ENCODE measurements at regions not wholly inside any gene's neighbourhood (a gene's known extent, or its start where the extent isn't known, plus 50 kb on each side); places are given as distances from the start of the nearest gene placed in this dataset.

DNA sequence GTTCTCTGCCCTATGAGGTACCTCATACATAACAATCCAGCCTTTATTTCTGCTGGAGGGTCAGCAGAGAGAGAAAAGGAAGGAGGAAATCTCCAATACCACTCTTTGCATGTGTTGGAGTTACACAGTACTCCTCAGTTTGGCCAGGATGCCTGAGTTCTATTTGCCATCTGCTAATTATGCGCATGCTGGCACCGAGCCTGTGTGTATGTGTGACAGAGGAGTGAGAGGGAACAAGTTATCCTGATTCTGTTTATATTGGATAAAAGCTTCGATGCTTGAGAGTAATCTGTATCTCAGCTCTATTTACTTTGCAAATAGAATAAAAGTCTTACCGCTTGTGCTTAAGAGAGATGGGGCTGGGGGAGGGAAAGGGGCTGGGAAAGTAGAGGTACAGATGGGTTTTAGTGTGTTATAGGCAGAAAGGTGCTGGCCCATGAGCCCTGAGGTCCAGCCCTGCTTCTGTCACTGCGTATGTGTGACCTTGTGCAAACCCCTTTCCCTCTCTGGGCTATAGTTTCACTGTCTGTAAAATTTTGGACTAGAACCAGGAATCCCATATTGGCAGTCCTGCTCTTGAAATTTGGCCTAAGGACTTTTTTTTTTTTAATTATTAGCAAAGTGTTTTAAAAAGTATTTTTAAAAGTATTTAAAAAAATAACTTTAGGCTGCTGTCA, 54.5 kb upstream of the PLXNA2 start:
- no peak for DNase-seq (ENCODE audit: low spot score)

DNA sequence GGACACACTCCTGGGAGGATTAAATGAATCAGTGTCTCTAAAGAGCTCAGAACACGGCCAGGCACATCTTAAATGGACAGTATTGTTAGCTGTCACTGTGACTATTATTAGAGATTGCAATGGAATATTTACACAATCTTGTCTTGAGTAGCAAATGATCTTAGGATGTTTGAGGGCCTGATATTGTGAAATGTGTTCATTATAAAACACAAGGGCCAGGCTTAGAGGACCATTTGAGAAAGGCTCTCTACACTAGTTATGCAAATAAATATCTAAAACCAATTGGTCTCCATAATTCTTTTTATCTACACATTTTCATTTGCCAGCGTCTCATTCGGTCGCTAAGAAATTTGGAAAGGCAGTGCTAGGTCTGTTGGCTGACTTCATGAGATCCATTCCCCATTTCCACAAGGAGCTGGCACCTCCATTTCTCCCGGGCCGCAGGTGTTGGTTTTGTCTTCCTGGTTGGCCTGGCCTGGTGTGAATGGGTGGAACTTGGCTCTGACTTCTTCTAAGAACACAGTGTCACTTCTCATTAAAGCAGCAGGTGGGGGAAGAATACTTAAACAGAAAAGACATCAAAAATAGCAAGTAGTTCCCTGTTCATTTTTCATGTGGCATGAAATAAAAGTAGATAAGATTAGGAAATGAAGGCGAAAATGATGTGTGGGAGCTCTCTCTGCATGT, 56.0 kb upstream of the PLXNA2 start:
- DNase-seq (ENCODE audit: low spot score), result no peak

DNA sequence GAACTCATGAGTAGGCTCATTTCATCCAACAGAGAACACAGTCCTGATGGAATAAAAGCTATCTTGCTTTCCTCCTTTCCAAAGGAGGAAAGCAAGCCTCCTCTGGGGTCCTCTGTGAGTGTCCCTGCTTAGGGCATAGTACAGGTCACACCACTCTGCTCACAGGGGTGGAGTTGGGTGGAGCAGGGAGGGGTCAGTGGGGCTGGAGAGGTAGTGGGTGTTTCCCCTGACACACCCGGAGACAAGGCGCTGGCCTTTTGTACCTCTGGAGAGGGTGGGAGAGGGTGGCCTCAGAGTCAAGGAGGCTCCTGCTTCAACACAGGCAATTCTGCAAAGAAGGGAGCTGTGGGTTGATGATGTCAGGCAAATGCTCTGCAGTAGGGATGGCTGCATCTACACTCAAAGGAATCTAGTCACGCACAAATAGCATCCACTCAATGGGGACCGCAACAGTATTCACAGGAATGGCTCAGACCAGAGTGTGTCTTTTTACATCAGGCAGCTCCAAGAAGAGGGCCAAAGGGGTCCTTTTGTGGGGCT, 58.6 kb upstream of the PLXNA2 start:
- DNase-seq (ENCODE audit: low spot score), result no peak

DNA sequence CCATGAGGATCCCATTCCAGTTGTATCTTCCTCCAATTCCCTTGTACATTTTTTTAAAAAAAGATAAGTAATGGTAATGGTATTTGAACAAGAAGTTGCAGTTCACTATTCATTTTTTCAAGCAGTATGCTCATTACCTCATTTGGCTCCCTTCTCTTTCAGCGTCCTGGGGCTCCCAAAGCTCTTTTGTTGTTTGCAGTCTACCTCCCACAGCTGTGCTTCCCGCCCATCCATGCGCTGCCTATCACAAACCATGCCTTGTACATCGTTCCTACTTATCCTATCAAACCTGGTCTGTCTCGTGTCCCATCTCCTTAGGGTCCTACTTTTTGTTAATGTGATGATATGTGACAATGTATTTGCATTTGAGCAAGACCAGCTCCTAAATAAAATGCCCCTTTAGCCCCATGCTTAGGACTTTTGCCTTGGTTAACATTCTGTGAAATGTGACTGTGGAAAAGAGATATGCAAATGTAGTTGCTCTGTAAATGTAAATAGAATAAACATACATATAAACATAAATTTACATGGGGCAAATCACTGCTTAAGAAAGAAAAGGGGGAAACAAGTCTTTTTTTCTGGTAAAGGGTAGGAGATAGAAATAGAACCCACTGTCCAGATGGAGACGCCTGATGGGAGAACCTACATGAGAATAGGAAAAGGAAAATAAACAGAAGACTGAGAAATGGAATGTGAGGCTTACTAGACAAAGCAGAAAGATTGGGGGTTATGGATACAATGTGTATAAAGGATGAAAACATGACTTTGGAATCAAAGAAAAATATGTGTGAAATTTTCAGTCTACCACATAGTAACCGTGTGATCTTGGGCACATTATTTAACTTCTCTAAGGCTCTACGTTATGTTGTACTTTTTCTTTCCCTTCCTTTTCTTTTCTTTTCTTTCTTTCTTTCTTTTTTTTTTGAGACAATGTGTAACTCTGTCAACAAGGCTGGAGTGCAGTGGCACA, 59.8 kb upstream of the PLXNA2 start:
- DNase-seq (ENCODE audit: low spot score), result no peak

GRCh38 chr1:208308221-208308620, 64.0 kb upstream of the PLXNA2 start:
- no peak for DNase-seq (ENCODE audit: low spot score)

DNA sequence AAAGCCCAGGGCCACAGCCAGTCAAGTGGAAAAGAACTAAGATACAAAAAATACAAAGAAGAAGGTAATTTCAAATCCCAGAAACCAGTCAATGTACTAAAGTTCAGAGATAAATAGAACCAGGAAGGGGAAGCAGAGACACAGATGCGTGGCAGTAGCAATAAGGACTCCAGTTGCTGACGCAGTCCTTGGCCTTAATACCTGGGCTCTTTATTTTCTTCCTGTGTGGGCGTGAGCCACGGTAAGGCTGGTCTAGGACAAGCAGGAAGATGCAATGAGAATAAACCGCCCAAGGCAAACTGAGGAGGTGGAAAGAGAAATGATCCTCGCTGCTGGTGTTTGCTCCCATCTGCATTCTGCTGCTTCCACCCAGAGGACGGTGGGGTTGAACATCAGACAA, 65.6 kb upstream of the PLXNA2 start:
- no peak for DNase-seq (ENCODE audit: low spot score)

- no peak for DNase-seq (ENCODE audit: low spot score)
Measured at GRCh38 chr1:208312706-208313105, 68.5 kb upstream of the PLXNA2 start.

- DNase-seq (ENCODE audit: low spot score), result no peak
Measured at GRCh38 chr1:208314431-208314830, 70.2 kb upstream of the PLXNA2 start.

- DNase-seq (ENCODE audit: low spot score), result no peak
Measured at GRCh38 chr1:208318150-208318734, 74.1 kb upstream of the PLXNA2 start.

GRCh38 chr1:208324005-208324404, 79.8 kb upstream of the PLXNA2 start:
- no peak for DNase-seq (ENCODE audit: low spot score)

- no peak for DNase-seq (ENCODE audit: low spot score)
Measured at GRCh38 chr1:208326033-208326432, 81.8 kb upstream of the PLXNA2 start.

GRCh38 chr1:208329300-208329699, 85.1 kb upstream of the PLXNA2 start:
- DNase-seq (ENCODE audit: low spot score), result no peak

DNA sequence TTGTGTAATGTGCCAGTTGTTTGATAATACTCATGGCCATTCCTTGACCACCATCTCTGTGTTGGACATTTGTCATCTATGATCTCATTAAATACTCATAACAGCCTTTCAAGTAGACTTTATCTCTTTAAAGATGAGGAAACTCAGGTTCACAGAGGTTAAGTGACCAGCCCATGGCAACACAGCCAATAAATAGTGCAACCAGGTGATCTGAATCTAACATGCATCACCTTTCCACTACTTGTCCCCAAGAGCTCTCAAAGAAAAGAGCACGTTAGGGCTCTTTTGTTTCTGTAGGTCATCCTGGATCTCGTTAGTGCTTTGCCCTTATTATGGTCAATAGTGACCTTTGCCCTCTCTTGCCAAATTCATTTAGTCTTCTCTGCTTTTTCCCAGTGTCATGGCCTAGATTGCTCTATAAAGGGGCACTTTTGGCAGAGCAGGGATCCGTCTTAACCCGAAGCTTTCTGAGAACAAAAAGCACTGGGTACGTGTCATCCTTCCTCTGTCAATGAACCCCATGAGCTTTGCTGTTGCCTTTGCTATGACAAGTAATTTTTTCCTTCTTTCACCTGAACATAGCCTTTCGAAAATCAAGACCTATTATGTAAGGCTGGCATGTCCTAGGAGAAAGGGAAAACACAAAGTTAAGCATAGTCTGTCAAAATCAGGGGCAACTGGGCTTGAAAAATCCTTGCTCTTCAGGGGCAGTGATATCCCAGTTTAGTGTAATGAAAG, 88.0 kb upstream of the PLXNA2 start:
- no peak for DNase-seq (ENCODE audit: low spot score)

DNA sequence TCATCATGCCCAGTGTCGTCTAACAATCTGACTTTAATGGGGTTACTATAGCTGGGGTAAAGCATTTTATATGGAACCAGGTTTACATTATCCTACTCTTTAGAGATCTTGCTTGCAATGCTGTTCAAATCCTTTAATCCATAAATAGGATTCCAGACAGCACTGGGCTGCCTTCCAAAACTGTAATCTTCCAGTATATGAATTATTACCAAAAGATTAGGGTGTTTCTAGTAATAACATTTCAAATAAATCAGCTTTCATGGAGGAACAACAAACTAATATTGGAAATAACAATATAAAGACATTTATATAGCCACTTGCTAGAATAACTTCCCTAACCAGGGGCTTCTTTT, 88.6 kb upstream of the PLXNA2 start:
- DNase-seq (ENCODE audit: low spot score), result no peak

GRCh38 chr1:208333676-208334075, 89.5 kb upstream of the PLXNA2 start:
- no peak for DNase-seq (ENCODE audit: low spot score)

DNA sequence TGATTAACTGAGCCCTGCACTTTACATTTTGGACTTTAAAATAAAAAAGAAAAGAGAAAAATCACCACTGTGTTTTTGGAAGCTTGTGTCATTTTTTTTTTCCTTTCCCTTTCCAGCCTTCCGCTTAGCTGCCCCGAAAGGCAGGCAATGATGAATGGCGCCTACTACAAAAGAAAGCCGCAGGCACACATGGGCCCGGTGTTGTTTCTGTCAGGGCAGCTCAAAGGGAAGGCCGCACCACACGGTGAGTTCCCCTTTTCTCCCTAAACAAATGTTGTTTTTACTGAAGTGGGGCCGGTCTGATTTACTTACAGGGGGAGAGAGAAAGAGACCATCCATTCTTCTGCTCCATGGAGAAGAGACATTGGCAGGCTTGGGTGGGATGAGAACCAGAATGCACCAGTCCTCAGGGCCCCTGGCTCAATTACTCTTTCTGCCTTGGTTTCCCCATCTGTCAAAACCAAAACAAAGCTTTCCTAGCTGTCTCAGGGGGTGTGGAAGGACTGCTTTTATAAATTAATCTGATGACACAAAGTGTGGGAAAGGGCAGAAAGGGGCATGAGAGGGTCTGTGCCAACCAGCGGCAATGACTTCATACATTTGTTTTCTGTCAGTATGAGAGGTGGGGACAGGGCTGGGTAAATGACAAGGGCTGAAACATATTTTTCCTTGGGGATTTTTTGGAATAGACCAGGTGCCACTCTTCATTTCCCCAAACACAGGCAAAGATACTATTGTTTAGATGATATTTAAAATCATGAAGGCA, 91.4 kb upstream of the PLXNA2 start:
- no peak for DNase-seq (ENCODE audit: low spot score)

DNA sequence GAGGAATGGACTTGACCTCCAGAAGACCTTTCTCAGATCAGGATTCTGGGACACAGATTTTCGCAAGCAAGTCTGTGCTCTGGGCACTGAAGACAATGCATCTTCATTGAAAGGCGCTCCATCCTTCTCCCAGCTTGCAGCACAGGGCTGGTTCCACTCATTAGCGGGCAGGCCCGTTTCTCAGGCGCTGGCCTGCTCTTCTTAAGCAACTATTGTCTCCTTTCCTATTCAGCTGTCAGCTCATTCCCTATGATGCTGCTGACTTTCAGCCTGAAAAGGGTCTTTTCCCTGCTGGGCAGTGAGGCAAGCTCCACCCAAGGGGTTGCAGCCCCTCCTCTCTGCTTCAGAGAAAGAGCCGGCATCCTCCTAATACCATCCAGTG, 91.9 kb upstream of the PLXNA2 start:
- DNase-seq (ENCODE audit: low spot score), result no peak

DNA sequence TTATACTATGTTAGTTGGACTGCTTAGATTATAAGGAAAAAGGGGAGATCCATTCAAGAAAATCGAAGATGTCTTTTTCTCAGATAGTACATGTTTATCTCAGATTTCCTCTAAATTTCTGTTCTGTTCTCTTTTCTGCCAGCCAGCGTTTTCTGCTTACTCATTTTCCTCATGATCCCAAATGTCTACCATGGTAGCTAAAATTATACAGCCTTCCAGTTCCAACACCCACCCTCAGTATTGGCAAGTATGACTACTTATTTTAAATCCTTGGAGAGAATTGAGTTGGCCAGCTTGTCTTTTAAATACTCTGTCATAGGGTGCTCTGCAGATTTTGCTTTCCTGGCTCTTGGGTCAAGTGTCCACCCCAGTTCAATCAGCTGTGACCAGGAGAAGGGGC, 95.7 kb upstream of the PLXNA2 start:
- no peak for DNase-seq (ENCODE audit: low spot score)

DNA sequence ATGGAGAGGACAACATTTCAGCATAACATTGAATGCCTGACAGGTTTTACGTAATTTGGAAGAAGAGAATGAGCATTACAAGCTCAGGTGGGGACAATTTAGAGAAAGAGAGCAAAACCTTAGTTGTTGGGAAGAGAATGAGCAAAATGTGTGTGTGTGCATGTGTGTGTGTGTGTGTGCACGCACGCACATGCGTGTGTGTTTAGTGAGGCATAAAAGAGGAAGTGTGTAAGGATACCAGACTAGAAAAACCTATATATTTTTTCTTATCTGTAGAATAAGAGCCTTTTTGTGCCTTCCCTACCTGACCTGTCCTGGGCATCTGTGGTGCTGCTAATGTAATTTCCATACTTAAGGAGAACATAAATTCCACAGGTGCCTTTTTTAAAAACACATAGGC, 99.0 kb upstream of the PLXNA2 start:
- no peak for DNase-seq (ENCODE audit: low spot score)

- no peak for DNase-seq (ENCODE audit: low spot score)
Measured at GRCh38 chr1:208344202-208344857, 100.1 kb upstream of the PLXNA2 start.

Measured in COLO829 (cell line).